Right kidney (tissue), 1 donor: ENCODE measurements at regions not wholly inside any gene's neighbourhood (a gene's known extent, or its start where the extent isn't known, plus 50 kb on each side); places are given as distances from the start of the nearest gene placed in this dataset.

ENCODE experiments used
- DNase-seq: peaks from one replicate; pipeline ENCODE4 v3.0.0-alpha.2; 2016

GRCh38 chr11:134685793-134686380 lies 273.8 kb upstream of the B3GAT1 start:
- DNase-seq = no peak

GRCh38 chr11:134684576-134684975 lies 272.5 kb upstream of the B3GAT1 start:
- no peak for DNase-seq

- no peak for DNase-seq
Observed at GRCh38 chr11:134683860-134684259, 271.8 kb upstream of the B3GAT1 start.

GRCh38 chr11:134682577-134682976 lies 270.5 kb upstream of the B3GAT1 start:
- DNase-seq = no peak

- DNase-seq = no peak
Observed at GRCh38 chr11:134679592-134679991, 267.6 kb upstream of the B3GAT1 start.

- no peak for DNase-seq
Observed at GRCh38 chr11:134678744-134679143, 266.7 kb upstream of the B3GAT1 start.

GRCh38 chr11:134677891-134678551 lies 266.0 kb upstream of the B3GAT1 start:
- no peak for DNase-seq

GRCh38 chr11:134677397-134677822 lies 265.4 kb upstream of the B3GAT1 start:
- no peak for DNase-seq

- DNase-seq = no peak
Observed at GRCh38 chr11:134676516-134677287, 264.7 kb upstream of the B3GAT1 start.

GRCh38 chr11:134675983-134676382 lies 263.9 kb upstream of the B3GAT1 start:
- DNase-seq = no peak

- no peak for DNase-seq
Observed at GRCh38 chr11:134674974-134675373, 262.9 kb upstream of the B3GAT1 start.

GRCh38 chr11:134670961-134671370 lies 258.9 kb upstream of the B3GAT1 start:
- DNase-seq = no peak

- DNase-seq = no peak
Observed at GRCh38 chr11:134670247-134670782, 258.3 kb upstream of the B3GAT1 start.

- DNase-seq = no peak
Observed at GRCh38 chr11:134669796-134670195, 257.8 kb upstream of the B3GAT1 start.

GRCh38 chr11:134668796-134669195 lies 256.8 kb upstream of the B3GAT1 start:
- DNase-seq = no peak

- no peak for DNase-seq
Observed at GRCh38 chr11:134668076-134668475, 256.0 kb upstream of the B3GAT1 start.

- no peak for DNase-seq
Observed at GRCh38 chr11:134667505-134667904, 255.5 kb upstream of the B3GAT1 start.

GRCh38 chr11:134667175-134667500 lies 255.1 kb upstream of the B3GAT1 start:
- no peak for DNase-seq

- no peak for DNase-seq
Observed at GRCh38 chr11:134666273-134667174, 254.5 kb upstream of the B3GAT1 start.

GRCh38 chr11:134665571-134666270 lies 253.7 kb upstream of the B3GAT1 start:
- no peak for DNase-seq

- DNase-seq = no peak
Observed at GRCh38 chr11:134665188-134665535, 253.1 kb upstream of the B3GAT1 start.
